Peyer's patch (tissue), 4 donors: ENCODE measurements at regions not wholly inside any gene's neighbourhood (a gene's known extent, or its start where the extent isn't known, plus 50 kb on each side); places are given as distances from the start of the nearest gene placed in this dataset.

Experiments used
- DNase-seq, 3 donors: peaks; one replicate each; pipeline ENCODE4 v3.0.0-alpha.2; 2017 to 2019
- H3K27ac ChIP-seq, 4 donors: fragments of 200-600 bp; sonication (generic); one replicate each; pipeline ENCODE4 v1.5.1; 2016 to 2019
- H3K27me3 ChIP-seq, 2 donors: fragments of 200-600 bp; sonication (generic); one replicate each; pipeline ENCODE4 v1.5.1; 2019
- H3K36me3 ChIP-seq, 3 donors: fragments of 200-600 bp; sonication (generic); one replicate each; pipeline ENCODE4 v1.5.1; 2016 to 2019
- H3K4me1 ChIP-seq, 4 donors: fragments of 200-600 bp; sonication (generic); one replicate each; pipeline ENCODE4 v1.5.1; 2016 to 2019
- H3K4me3 ChIP-seq, 4 donors: fragments of 200-600 bp; sonication (generic); 1 replicate in 3 of 4; 2 replicates in 1 of 4; pipeline ENCODE4 v1.5.1; 2016 to 2019; ENCODE audit warnings: mild to moderate bottlenecking in 1 of 4
- H3K9me3 ChIP-seq, 4 donors: fragments of 200-600 bp; sonication (generic); one replicate each; pipeline ENCODE4 v1.5.1; 2016 to 2019; ENCODE audit warnings: mild to moderate bottlenecking in 1 of 4
- CTCF ChIP-seq, 6 experiments: fragments of 450-650 bp in 4 of 6; fragments of 200-600 bp in 2 of 6; sonication (generic) in 1 of 6; IDR thresholded peaks; one replicate each; pipeline ENCODE4 v1.5.1; 2017 to 2019; ENCODE audit warnings: antibody characterized with exemption in 6 of 6, mild to moderate bottlenecking in 3 of 6, moderate library complexity in 1 of 6
- POLR2A ChIP-seq, 2 donors: fragments of 450-650 bp; IDR thresholded peaks; one replicate each; pipeline ENCODE4 v1.5.1; 2017; ENCODE audit warnings: antibody characterized with exemption in 2 of 2, mild to moderate bottlenecking in 2 of 2, moderate library complexity in 2 of 2

- no peak for DNase-seq
- TF ChIP-seq CTCF (IDR thresholded peaks at IDR 0.05) (no peak), POLR2A (IDR thresholded peaks at IDR 0.05) (no peak)
- Histone ChIP-seq H3K27ac (no peak overlapping the region), H3K27me3 (no peaks in the 10 kb centered on the region), H3K9me3 (no peaks in the 10 kb centered on the region), H3K4me1 (no peaks in the 10 kb centered on the region), H3K36me3 (no peaks in the 10 kb centered on the region), H3K4me3 (no peak overlapping the region)
Measured at GRCh38 chr1:115412733-115413132, 74.7 kb upstream of the NGF start.

DNA sequence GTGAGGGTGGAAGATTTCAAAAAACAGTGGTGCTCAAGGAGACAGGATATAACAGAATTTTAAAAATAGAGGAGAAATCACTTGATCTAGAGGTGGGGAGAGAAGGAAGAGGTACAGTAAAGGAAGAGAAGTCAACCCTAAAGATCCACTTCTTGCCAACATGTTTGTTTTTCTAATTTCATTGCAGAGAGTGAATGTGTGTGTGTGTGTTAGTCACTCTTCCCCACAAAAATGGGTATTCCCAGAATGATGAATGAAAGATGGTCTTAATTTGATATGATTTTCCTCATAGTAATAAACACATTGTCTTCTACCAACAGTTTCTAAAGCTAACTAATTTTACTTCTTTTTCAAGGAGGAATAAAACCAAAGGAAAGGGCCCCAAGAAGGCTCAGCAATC lies 74.2 kb upstream of the NGF start:
- DNase-seq: no peak
- H3K4me1 ChIP-seq: no peaks in the 10 kb centered on the region

DNA sequence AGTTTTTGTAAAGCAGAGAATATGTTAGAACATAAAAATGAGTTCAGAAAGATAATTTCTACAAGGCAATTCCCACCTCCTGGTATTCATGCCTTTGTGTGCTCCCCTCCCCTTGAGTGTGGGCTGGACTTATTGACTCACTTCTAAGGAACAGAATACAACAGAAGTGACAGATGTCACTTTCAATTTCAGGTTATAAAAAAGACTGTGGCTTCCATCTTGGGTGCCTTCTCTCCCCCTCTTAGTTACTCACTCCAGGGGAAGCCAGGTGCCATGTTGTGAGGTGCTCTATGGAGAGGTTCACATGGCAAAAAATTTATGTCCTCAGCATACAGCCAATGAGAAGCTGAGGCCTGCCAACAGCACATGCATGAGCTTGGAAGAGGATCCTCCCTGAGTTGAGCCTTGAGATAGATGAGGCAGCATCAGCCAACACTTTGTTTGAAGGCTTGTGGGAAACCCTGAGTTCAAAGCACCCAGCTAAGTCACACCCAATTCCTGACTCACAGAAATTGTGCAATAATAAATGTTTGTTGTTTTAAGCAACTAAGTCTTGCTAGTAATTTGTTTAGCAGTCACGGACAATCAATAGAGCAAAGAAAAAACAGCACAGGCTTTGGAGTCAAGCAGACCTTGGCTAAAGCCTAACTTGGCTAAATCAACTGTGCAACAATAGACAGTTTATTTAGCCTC lies 73.5 kb upstream of the NGF start:
- H3K4me3 ChIP-seq: no peak overlapping the region
- TF ChIP-seq POLR2A (IDR thresholded peaks at IDR 0.05): no peak
- TF ChIP-seq CTCF (IDR thresholded peaks at IDR 0.05): no peak
- no peaks in the 10 kb centered on the region for H3K4me1 ChIP-seq
- no peaks in the 10 kb centered on the region for H3K36me3 ChIP-seq
- H3K27ac ChIP-seq: no peak overlapping the region
- no peaks in the 10 kb centered on the region for H3K27me3 ChIP-seq
- DNase-seq: no peak
- no peaks in the 10 kb centered on the region for H3K9me3 ChIP-seq

More for the DNA sequence above, 74.2 kb upstream of the NGF start:
- H3K27ac ChIP-seq: no peak overlapping the region
- TF ChIP-seq CTCF (IDR thresholded peaks at IDR 0.05) (no peak), POLR2A (IDR thresholded peaks at IDR 0.05) (no peak)
- no peaks in the 10 kb centered on the region for H3K36me3 ChIP-seq
- no peaks in the 10 kb centered on the region for H3K27me3 ChIP-seq
- H3K9me3 ChIP-seq: no peaks in the 10 kb centered on the region
- H3K4me3 ChIP-seq: no peak overlapping the region

GRCh38 chr1:115409094-115410015 lies 71.3 kb upstream of the NGF start:
- H3K36me3 ChIP-seq: no peaks in the 10 kb centered on the region
- H3K9me3 ChIP-seq: no peaks in the 10 kb centered on the region
- H3K27me3 ChIP-seq: no peaks in the 10 kb centered on the region
- TF ChIP-seq POLR2A (IDR thresholded peaks at IDR 0.05): no peak
- no peak for TF ChIP-seq CTCF (IDR thresholded peaks at IDR 0.05)
- no peaks in the 10 kb centered on the region for H3K4me1 ChIP-seq
- H3K27ac ChIP-seq: no peak overlapping the region
- no peak for DNase-seq
- no peak overlapping the region for H3K4me3 ChIP-seq

DNA sequence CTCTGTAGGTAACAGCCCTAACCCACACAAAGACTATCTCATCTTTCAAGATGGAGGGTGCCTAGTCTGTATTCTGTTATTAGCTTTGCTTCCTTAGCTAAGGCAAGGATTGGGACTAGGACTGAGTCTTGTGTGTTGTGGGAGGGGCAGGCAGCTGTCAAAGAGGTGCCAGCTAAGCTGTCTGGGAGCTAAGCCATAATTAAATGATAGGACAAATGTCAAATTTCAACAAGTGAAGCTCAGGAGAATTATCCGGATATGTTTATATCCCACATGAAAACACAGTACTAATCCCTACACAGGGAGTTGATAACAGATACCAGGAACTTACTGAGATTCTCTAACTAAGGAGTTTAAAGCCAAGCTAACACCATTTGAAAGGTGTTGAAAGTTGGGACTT lies 70.5 kb upstream of the NGF start:
- Histone ChIP-seq H3K4me1 (no peaks in the 10 kb centered on the region), H3K27me3 (no peaks in the 10 kb centered on the region), H3K36me3 (no peaks in the 10 kb centered on the region), H3K9me3 (no peaks in the 10 kb centered on the region), H3K27ac (no peak overlapping the region), H3K4me3 (no peak overlapping the region)
- no peak for TF ChIP-seq CTCF (IDR thresholded peaks at IDR 0.05)
- TF ChIP-seq POLR2A (IDR thresholded peaks at IDR 0.05): no peak
- DNase-seq: no peak
